HEK293 (cell line): ENCODE measurements at regions not wholly inside any gene's neighbourhood (a gene's known extent, or its start where the extent isn't known, plus 50 kb on each side); places are given as distances from the start of the nearest gene placed in this dataset.

Experiments
- CTCF ChIA-PET: fragments of 350-600 bp; formaldehyde crosslinking; extraction: SDS; loops from one replicate; lab custom pipeline; 2021; ENCODE audit warnings: antibody characterized with exemption; lab: Yijun Ruan, JAX
- POLR2A ChIA-PET: fragments of 300-600 bp; formaldehyde crosslinking; extraction: SDS; loops from one replicate; lab custom pipeline; 2020; ENCODE audit warnings: antibody characterized with exemption, inconsistent platforms; lab: Yijun Ruan, JAX
- H3K27ac ChIP-seq: fragments of 200-500 bp; sonication (Bioruptor generic); 2 replicates; pipeline ENCODE4 v1.5.1; 2014; ENCODE audit warnings: low read depth, low read length, control low read depth, inconsistent platforms; ENCODE audit errors: extremely low read depth
- H3K36me3 ChIP-seq, 2 experiments: fragments of 200-500 bp in 1 of 2; sonication (Bioruptor generic) in 1 of 2; 1 replicate in 1 of 2; 2 replicates in 1 of 2; pipeline ENCODE4 v1.5.1; 2014 to 2017; ENCODE audit warnings: inconsistent platforms in 2 of 2, low read length in 2 of 2; ENCODE audit not compliant: control insufficient read depth in 2 of 2, insufficient read depth in 1 of 2
- H3K4me1 ChIP-seq: fragments of 200-500 bp; sonication (Bioruptor generic); 2 replicates; pipeline ENCODE4 v1.5.1; 2014; ENCODE audit warnings: mild to moderate bottlenecking, low read length, inconsistent platforms; ENCODE audit not compliant: control insufficient read depth, insufficient read depth
- H3K4me3 ChIP-seq: 2 replicates; pipeline ENCODE4 v1.5.1; 2011; ENCODE audit warnings: low read depth, mild to moderate bottlenecking, control low read depth, low read length, moderate library complexity
- H3K9me3 ChIP-seq: fragments of 200-500 bp; sonication (Bioruptor generic); 2 replicates; pipeline ENCODE4 v1.5.1; 2014; ENCODE audit warnings: low read depth, low read length, inconsistent platforms; ENCODE audit not compliant: control insufficient read depth, insufficient read depth
- GLI4 ChIP-seq: fragments of 450-650 bp; formaldehyde crosslinking; IDR thresholded peaks from 2 replicates; pipeline ENCODE4 v1.5.1; 2016; ENCODE audit warnings: missing biosample characterization, missing genetic modification characterization
- MEIS1 ChIP-seq: sonication (generic); formaldehyde crosslinking; IDR thresholded peaks from 2 replicates; pipeline ENCODE4 v1.8.1; 2022; ENCODE audit warnings: missing genetic modification reagents, mild to moderate bottlenecking, borderline replicate concordance
- MYNN ChIP-seq: fragments of 450-650 bp; formaldehyde crosslinking; IDR thresholded peaks from 2 replicates; pipeline ENCODE4 v1.5.1; 2016; ENCODE audit warnings: missing biosample characterization, missing genetic modification characterization, borderline replicate concordance
- SCRT1 ChIP-seq: fragments of 450-650 bp; formaldehyde crosslinking; IDR thresholded peaks from 2 replicates; pipeline ENCODE4 v1.5.1; 2016; ENCODE audit warnings: missing biosample characterization, missing genetic modification characterization, borderline replicate concordance
- SP7 ChIP-seq: fragments of 450-650 bp; formaldehyde crosslinking; IDR thresholded peaks from 2 replicates; pipeline ENCODE4 v1.5.1; 2016; ENCODE audit warnings: missing biosample characterization, missing genetic modification characterization
- TCF7L2 ChIP-seq: IDR thresholded peaks from 2 replicates; pipeline ENCODE4 v1.6.1; 2011; ENCODE audit warnings: low read depth, mild to moderate bottlenecking, inconsistent platforms, low read length, moderate library complexity, borderline replicate concordance
- ZBTB7A ChIP-seq: fragments of 450-650 bp; formaldehyde crosslinking; IDR thresholded peaks from 2 replicates; pipeline ENCODE4 v1.5.1; 2016; ENCODE audit warnings: low read depth, missing biosample characterization, missing genetic modification characterization
- ZEB2 ChIP-seq: fragments of 450-650 bp; formaldehyde crosslinking; IDR thresholded peaks from 2 replicates; pipeline ENCODE4 v1.5.1; 2016; ENCODE audit warnings: missing biosample characterization, missing genetic modification characterization
- ZIC2 ChIP-seq: fragments of 450-650 bp; formaldehyde crosslinking; IDR thresholded peaks from 2 replicates; pipeline ENCODE4 v1.5.1; 2016; ENCODE audit warnings: missing biosample characterization, missing genetic modification characterization
- ZNF10 ChIP-seq: fragments of 450-650 bp; formaldehyde crosslinking; IDR thresholded peaks from 2 replicates; pipeline ENCODE4 v1.5.1; 2017; ENCODE audit warnings: missing biosample characterization, missing genetic modification characterization
- ZNF146 ChIP-seq: fragments of 450-650 bp; formaldehyde crosslinking; IDR thresholded peaks from 2 replicates; pipeline ENCODE4 v1.5.1; 2016; ENCODE audit warnings: missing biosample characterization, missing genetic modification characterization
- ZNF16 ChIP-seq: fragments of 450-650 bp; formaldehyde crosslinking; IDR thresholded peaks from 2 replicates; pipeline ENCODE4 v1.5.1; 2016; ENCODE audit warnings: low read depth, missing biosample characterization, missing genetic modification characterization
- ZNF174 ChIP-seq: fragments of 450-650 bp; formaldehyde crosslinking; IDR thresholded peaks from 2 replicates; pipeline ENCODE4 v1.5.0; 2017; ENCODE audit warnings: missing biosample characterization, mild to moderate bottlenecking, missing genetic modification characterization
- ZNF19 ChIP-seq: fragments of 450-650 bp; formaldehyde crosslinking; IDR thresholded peaks from 2 replicates; pipeline ENCODE4; 2016; ENCODE audit warnings: missing biosample characterization, missing genetic modification characterization, low read depth
- ZNF2 ChIP-seq: fragments of 450-650 bp; formaldehyde crosslinking; IDR thresholded peaks from 2 replicates; pipeline ENCODE4 v1.5.1; 2016; ENCODE audit warnings: missing biosample characterization, missing genetic modification characterization
- ZNF211 ChIP-seq: fragments of 450-650 bp; formaldehyde crosslinking; IDR thresholded peaks from 2 replicates; pipeline ENCODE4 v1.5.1; 2016; ENCODE audit warnings: low read depth, missing biosample characterization, missing genetic modification characterization
- ZNF221 ChIP-seq: fragments of 450-650 bp; formaldehyde crosslinking; IDR thresholded peaks from 2 replicates; pipeline ENCODE4 v1.5.1; 2017; ENCODE audit warnings: missing biosample characterization, missing genetic modification characterization, borderline replicate concordance
- ZNF366 ChIP-seq: fragments of 450-650 bp; formaldehyde crosslinking; conservative IDR thresholded peaks from 2 replicates; pipeline ENCODE4 v1.5.1; 2016; ENCODE audit warnings: missing biosample characterization, missing genetic modification characterization
- ZNF521 ChIP-seq: fragments of 450-650 bp; formaldehyde crosslinking; IDR thresholded peaks from 2 replicates; pipeline ENCODE4 v1.5.1; 2017; ENCODE audit warnings: missing biosample characterization, mild to moderate bottlenecking, missing genetic modification characterization
- ZNF596 ChIP-seq: fragments of 450-650 bp; IDR thresholded peaks from 2 replicates; pipeline ENCODE4 v1.5.0; 2018; ENCODE audit warnings: missing biosample characterization, mild to moderate bottlenecking, missing genetic modification characterization, moderate library complexity
- ZNF600 ChIP-seq: fragments of 450-650 bp; formaldehyde crosslinking; IDR thresholded peaks from 2 replicates; pipeline ENCODE4 v1.5.1; 2016; ENCODE audit warnings: missing biosample characterization, missing genetic modification characterization
- ZNF660 ChIP-seq: fragments of 450-650 bp; IDR thresholded peaks from 2 replicates; pipeline ENCODE4 v1.5.1; 2018; ENCODE audit warnings: missing biosample characterization, mild to moderate bottlenecking, missing genetic modification characterization
- ZNF707 ChIP-seq: fragments of 450-650 bp; formaldehyde crosslinking; IDR thresholded peaks from 2 replicates; pipeline ENCODE4 v1.5.1; 2016; ENCODE audit warnings: missing biosample characterization, missing genetic modification characterization
- ZNF76 ChIP-seq: fragments of 450-650 bp; formaldehyde crosslinking; IDR thresholded peaks from 2 replicates; pipeline ENCODE4; 2016; ENCODE audit warnings: low read depth, missing biosample characterization, missing genetic modification characterization, borderline replicate concordance
- TF ChIP-seq, protein P1 (sequence below): fragments of 450-650 bp; formaldehyde crosslinking; IDR thresholded peaks from 2 replicates; pipeline ENCODE4 v1.5.1; 2016; ENCODE audit warnings: missing biosample characterization, missing genetic modification characterization
- TF ChIP-seq, protein P2 (sequence below): fragments of 450-650 bp; formaldehyde crosslinking; IDR thresholded peaks from 2 replicates; pipeline ENCODE4 v1.5.1; 2016; ENCODE audit warnings: missing biosample characterization, missing genetic modification characterization
- TF ChIP-seq, protein P3 (sequence below): fragments of 450-650 bp; formaldehyde crosslinking; IDR thresholded peaks from 2 replicates; pipeline ENCODE4; 2016; ENCODE audit warnings: missing biosample characterization, missing genetic modification characterization
- TF ChIP-seq, protein P4 (sequence below): fragments of 450-650 bp; formaldehyde crosslinking; IDR thresholded peaks from 2 replicates; pipeline ENCODE4 v1.5.1; 2016; ENCODE audit warnings: missing biosample characterization, missing genetic modification characterization
- TF ChIP-seq, protein P5 (sequence below): sonication (generic); formaldehyde crosslinking; IDR thresholded peaks from 2 replicates; pipeline ENCODE4 v1.8.1; 2022; ENCODE audit warnings: mild to moderate bottlenecking, moderate library complexity, missing genetic modification reagents

DNA sequence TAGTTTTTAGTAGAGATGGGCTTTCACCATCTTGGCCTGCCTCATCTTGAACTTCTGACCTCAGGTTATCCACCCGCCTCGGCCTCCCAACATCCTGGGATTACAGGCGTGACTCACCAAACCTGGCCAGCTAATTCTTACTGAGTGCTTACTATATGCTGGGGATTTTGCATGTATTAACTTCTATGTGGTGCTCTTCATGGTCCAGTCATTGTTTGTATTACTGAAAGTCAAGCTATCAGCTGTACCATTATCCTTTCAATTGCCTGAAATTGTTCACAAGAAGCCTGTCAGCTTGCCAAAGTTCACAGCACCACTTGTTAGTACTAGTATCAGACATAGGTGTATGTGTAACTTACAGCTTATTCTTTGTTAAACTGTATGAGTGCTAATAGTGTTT lies 1272.1 kb downstream of the ARAP2 start (continued):
- TF ChIP-seq, protein P1, sequence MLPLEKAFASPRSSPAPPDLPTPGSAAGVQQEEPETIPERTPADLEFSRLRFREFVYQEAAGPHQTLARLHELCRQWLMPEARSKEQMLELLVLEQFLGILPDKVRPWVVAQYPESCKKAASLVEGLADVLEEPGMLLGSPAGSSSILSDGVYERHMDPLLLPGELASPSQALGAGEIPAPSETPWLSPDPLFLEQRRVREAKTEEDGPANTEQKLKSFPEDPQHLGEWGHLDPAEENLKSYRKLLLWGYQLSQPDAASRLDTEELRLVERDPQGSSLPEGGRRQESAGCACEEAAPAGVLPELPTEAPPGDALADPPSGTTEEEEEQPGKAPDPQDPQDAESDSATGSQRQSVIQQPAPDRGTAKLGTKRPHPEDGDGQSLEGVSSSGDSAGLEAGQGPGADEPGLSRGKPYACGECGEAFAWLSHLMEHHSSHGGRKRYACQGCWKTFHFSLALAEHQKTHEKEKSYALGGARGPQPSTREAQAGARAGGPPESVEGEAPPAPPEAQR (tag by site-specific recombination) = no peak
- no peak for TF ChIP-seq ZNF521 (tag by site-specific recombination)
- TF ChIP-seq ZNF600 (tag by site-specific recombination) = no peak
- TF ChIP-seq, protein P2, sequence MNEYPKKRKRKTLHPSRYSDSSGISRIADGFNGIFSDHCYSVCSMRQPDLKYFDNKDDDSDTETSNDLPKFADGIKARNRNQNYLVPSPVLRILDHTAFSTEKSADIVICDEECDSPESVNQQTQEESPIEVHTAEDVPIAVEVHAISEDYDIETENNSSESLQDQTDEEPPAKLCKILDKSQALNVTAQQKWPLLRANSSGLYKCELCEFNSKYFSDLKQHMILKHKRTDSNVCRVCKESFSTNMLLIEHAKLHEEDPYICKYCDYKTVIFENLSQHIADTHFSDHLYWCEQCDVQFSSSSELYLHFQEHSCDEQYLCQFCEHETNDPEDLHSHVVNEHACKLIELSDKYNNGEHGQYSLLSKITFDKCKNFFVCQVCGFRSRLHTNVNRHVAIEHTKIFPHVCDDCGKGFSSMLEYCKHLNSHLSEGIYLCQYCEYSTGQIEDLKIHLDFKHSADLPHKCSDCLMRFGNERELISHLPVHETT (tag by site-specific recombination) = no peak
- no peak for TF ChIP-seq ZIC2 (tag by site-specific recombination)
- TF ChIP-seq ZNF146 (tag by site-specific recombination) = no peak
- TF ChIP-seq ZNF174 (tag by site-specific recombination) = no peak
- TF ChIP-seq ZNF16 = no peak
- TF ChIP-seq, protein P3, sequence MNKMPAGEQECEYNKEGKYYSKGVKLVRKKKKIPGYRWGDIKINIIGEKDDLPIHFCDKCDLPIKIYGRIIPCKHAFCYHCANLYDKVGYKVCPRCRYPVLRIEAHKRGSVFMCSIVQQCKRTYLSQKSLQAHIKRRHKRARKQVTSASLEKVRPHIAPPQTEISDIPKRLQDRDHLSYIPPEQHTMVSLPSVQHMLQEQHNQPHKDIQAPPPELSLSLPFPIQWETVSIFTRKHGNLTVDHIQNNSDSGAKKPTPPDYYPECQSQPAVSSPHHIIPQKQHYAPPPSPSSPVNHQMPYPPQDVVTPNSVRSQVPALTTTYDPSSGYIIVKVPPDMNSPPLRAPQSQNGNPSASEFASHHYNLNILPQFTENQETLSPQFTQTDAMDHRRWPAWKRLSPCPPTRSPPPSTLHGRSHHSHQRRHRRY (tag by site-specific recombination) = no peak
- TF ChIP-seq MYNN (tag by site-specific recombination) = no peak
- TF ChIP-seq ZBTB7A (tag by site-specific recombination) = no peak
- TF ChIP-seq ZNF221 (tag by site-specific recombination) = no peak

DNA sequence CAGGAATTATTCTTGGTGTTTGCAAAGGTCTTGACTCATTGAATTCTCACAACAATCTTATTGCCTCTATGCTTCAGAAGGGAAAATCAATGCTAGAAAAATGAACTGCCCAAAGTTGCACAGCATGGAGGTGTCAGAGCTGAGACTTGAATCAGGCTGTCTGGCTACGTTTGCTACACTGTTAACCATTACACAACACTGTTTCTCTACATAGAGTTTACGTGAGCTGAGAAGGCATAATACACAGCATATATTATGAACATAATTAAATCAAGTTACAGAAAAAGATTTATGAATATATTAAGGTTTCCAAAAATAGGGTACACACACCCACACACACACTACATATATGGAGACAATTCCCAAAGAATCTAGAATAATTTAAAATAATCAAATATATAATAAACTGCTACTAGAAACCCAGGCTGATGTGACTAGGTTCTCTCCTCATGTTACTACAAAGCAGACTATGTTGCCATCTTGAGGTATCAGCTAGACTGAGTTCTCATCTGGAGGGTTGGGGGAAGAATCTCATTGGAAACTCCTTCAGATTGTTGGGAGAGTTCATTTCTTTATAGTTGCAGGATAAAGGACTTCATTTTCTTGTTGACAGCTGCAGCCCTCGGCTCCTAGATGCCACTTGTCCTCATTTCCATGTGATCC lies 1270.5 kb downstream of the ARAP2 start:
- no peak overlapping the region for H3K27ac ChIP-seq
- no peak overlapping the region for H3K4me3 ChIP-seq
- TF ChIP-seq, protein P4, sequence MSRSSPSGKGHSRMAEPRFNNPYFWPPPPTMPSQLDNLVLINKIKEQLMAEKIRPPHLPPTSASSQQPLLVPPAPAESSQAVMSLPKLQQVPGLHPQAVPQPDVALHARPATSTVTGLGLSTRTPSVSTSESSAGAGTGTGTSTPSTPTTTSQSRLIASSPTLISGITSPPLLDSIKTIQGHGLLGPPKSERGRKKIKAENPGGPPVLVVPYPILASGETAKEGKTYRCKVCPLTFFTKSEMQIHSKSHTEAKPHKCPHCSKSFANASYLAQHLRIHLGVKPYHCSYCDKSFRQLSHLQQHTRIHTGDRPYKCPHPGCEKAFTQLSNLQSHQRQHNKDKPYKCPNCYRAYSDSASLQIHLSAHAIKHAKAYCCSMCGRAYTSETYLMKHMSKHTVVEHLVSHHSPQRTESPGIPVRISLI (tag by site-specific recombination) = no peak
- no peak for TF ChIP-seq MEIS1 (CRISPR knock-in tag)
- TF ChIP-seq SCRT1 (tag by site-specific recombination) = no peak
- TF ChIP-seq TCF7L2 = no peak
- TF ChIP-seq ZNF10 (tag by site-specific recombination) = no peak
- TF ChIP-seq, protein P5, sequence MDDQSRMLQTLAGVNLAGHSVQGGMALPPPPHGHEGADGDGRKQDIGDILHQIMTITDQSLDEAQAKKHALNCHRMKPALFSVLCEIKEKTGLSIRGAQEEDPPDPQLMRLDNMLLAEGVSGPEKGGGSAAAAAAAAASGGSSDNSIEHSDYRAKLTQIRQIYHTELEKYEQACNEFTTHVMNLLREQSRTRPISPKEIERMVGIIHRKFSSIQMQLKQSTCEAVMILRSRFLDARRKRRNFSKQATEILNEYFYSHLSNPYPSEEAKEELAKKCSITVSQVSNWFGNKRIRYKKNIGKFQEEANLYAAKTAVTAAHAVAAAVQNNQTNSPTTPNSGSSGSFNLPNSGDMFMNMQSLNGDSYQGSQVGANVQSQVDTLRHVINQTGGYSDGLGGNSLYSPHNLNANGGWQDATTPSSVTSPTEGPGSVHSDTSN (CRISPR knock-in tag) = no peak
- TF ChIP-seq, protein P3 (tag by site-specific recombination) = no peak
- TF ChIP-seq ZNF19 = no peak
- no peak for TF ChIP-seq ZNF211 (tag by site-specific recombination)
- no peak for TF ChIP-seq ZNF2 (tag by site-specific recombination)
- TF ChIP-seq GLI4 (tag by site-specific recombination) = no peak
- TF ChIP-seq ZNF76 (tag by site-specific recombination) = no peak
- TF ChIP-seq ZNF707 (tag by site-specific recombination) = no peak
- no peak for TF ChIP-seq ZNF366
- no peak for TF ChIP-seq ZEB2 (tag by site-specific recombination)
- TF ChIP-seq SP7 (tag by site-specific recombination) = no peak
- no peak for TF ChIP-seq ZNF660
- no peak for TF ChIP-seq ZNF596 (tag by site-specific recombination)
- H3K9me3 ChIP-seq = no peaks in the 10 kb centered on the region
- H3K36me3 ChIP-seq = no peaks in the 10 kb centered on the region
- CTCF ChIA-PET = no interaction called here
- POLR2A ChIA-PET = no interaction called here
- no peaks in the 10 kb centered on the region for H3K4me1 ChIP-seq
